Mesothelial cell of epicardium (in vitro differentiated cells): ENCODE measurements at regions not wholly inside any gene's neighbourhood (a gene's known extent, or its start where the extent isn't known, plus 50 kb on each side); places are given as distances from the start of the nearest gene placed in this dataset.

ENCODE experiments used
- DNase-seq, 2 experiments: peaks; one replicate each; pipeline ENCODE4 v3.0.0; 2021; ENCODE audit warnings: low spot score in 2 of 2; ENCODE audit not compliant: unreplicated experiment in 2 of 2
- H3K27ac Mint-ChIP-seq: 2 replicates; pipeline ENCODE4 v1.8.0; 2021; ENCODE audit warnings: mixed read lengths
- H3K27me3 Mint-ChIP-seq: 2 replicates; pipeline ENCODE4 v1.8.0; 2021; ENCODE audit warnings: low read depth, mixed read lengths
- H3K36me3 Mint-ChIP-seq: 2 replicates; pipeline ENCODE4 v1.8.0; 2021; ENCODE audit warnings: mixed read lengths
- H3K4me1 Mint-ChIP-seq: 2 replicates; pipeline ENCODE4 v1.8.0; 2021; ENCODE audit warnings: mixed read lengths
- H3K4me3 Mint-ChIP-seq: 2 replicates; pipeline ENCODE4 v1.8.0; 2021; ENCODE audit warnings: mild to moderate bottlenecking, moderate library complexity, mixed read lengths
- H3K9me3 Mint-ChIP-seq: 2 replicates; pipeline ENCODE4 v1.8.0; 2021; ENCODE audit warnings: mixed read lengths
- TF ChIP-seq, protein P1 (sequence below): fragments of 200-600 bp; sonication (generic); IDR thresholded peaks from one replicate; pipeline ENCODE4 v1.5.0; 2021; ENCODE audit warnings: antibody characterized with exemption; ENCODE audit not compliant: unreplicated experiment

DNA sequence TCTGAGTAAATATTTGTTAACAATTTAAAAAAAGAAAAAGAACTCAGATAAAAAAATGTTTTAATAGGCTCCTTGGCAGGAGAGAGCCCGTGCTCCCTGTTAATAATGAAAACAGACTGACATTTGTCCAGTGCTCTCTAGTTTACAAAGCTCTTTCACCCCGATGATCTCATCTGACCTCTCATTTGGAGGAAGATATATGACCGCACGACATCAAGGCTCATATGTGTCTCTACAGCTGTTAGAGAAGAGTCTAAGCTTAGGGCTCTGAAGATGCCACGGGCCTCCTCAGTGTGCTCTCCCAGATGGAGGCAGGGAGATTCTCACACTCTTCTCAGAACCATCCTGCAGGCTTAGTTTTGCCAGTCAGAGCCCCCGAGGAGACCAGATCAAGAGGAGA lies 280.8 kb upstream of the IRX5 start:
- TF ChIP-seq, protein P1, sequence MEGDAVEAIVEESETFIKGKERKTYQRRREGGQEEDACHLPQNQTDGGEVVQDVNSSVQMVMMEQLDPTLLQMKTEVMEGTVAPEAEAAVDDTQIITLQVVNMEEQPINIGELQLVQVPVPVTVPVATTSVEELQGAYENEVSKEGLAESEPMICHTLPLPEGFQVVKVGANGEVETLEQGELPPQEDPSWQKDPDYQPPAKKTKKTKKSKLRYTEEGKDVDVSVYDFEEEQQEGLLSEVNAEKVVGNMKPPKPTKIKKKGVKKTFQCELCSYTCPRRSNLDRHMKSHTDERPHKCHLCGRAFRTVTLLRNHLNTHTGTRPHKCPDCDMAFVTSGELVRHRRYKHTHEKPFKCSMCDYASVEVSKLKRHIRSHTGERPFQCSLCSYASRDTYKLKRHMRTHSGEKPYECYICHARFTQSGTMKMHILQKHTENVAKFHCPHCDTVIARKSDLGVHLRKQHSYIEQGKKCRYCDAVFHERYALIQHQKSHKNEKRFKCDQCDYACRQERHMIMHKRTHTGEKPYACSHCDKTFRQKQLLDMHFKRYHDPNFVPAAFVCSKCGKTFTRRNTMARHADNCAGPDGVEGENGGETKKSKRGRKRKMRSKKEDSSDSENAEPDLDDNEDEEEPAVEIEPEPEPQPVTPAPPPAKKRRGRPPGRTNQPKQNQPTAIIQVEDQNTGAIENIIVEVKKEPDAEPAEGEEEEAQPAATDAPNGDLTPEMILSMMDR, result no peak
- no peak for DNase-seq
- H3K27ac Mint-ChIP-seq, result no peak overlapping the region
- peaks cover 10% of the 10 kb centered on the region for H3K27me3 Mint-ChIP-seq
- H3K9me3 Mint-ChIP-seq, result no peaks in the 10 kb centered on the region
- H3K36me3 Mint-ChIP-seq, result no peaks in the 10 kb centered on the region
- no peak overlapping the region for H3K4me3 Mint-ChIP-seq
- H3K4me1 Mint-ChIP-seq, result peaks cover 54% of the 10 kb centered on the region

DNA sequence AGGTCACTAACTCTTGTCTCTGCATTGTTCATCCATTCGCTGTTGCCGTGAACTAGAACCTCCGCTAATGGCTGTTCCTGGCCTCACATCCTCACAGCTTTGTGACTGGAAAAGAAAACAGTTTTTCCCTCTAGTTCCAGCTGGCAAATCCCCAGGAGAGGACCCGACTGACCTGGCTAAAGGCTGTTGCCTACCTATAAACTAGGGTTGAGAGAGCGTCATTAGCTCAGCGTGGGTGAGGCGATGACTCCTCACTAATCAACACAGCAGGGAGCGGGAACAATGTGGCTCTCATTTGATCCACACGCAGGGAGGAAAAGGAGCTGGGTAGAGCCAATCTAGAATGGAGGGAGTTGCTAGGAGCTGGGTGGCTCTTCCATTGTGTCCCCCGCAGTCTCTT lies 282.1 kb upstream of the IRX5 start:
- Mint-ChIP-seq H3K9me3 (no peaks in the 10 kb centered on the region), H3K4me1 (peaks cover 41% of the 10 kb centered on the region), H3K36me3 (no peaks in the 10 kb centered on the region), H3K4me3 (no peak overlapping the region), H3K27ac (peak overlapping the region; percentile 81), H3K27me3 (peaks cover 12% of the 10 kb centered on the region)
- TF ChIP-seq, protein P1, result no peak
- no peak for DNase-seq

DNA sequence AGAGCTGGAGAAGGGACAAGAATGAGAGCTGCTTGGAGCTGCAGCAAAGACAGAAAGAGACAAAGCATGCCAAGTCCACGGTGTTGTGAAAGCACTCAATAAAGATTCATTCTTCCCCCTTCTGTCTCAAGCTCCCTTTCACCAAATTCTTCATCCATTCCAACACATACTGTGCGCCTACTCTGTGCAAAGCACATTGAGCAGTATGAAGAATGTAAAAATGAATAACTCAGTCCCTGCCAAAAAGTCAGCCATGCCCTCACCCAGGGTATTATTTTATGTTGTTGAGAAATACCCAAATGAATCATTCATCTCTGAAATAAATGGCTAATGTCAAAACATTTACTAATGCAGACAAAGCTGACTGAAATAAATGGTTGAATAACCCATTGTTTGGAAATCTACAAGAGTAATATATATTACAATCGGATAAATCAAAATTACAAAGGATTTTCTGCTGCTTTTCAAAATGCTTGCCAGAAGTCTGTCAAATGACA lies 282.9 kb upstream of the IRX5 start:
- H3K27ac Mint-ChIP-seq, result peak overlapping the region; percentile 84
- H3K4me3 Mint-ChIP-seq, result no peak overlapping the region
- no peaks in the 10 kb centered on the region for H3K9me3 Mint-ChIP-seq
- H3K4me1 Mint-ChIP-seq, result peaks cover 39% of the 10 kb centered on the region
- TF ChIP-seq, protein P1, result no peak
- no peaks in the 10 kb centered on the region for H3K36me3 Mint-ChIP-seq
- DNase-seq, result no peak
- H3K27me3 Mint-ChIP-seq, result peaks cover 14% of the 10 kb centered on the region

DNA sequence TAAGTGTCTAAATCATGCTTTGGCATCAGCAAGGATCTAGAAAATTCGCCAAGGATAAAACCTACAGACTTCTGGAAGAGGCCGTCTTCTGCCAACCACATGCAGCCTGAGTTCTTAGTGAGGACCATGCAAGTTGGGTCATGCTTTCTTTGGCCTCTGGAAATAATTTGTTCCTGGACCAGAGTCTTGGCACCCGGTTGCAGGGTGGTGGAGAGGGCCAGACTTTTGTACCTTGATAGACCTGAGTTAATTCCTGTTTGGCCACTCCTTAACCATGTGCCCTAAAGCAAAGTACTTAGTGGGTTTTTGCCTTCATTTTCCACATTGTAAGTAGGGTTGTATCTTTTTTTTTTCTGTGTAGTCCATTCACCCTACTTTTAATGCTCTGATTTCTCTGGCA lies 283.4 kb upstream of the IRX5 start:
- TF ChIP-seq, protein P1, result no peak
- H3K4me3 Mint-ChIP-seq, result no peak overlapping the region
- peak overlapping the region; percentile 48 for H3K27ac Mint-ChIP-seq
- H3K27me3 Mint-ChIP-seq, result peaks cover 16% of the 10 kb centered on the region
- no peaks in the 10 kb centered on the region for H3K36me3 Mint-ChIP-seq
- no peaks in the 10 kb centered on the region for H3K9me3 Mint-ChIP-seq
- no peak for DNase-seq
- peaks cover 39% of the 10 kb centered on the region for H3K4me1 Mint-ChIP-seq

DNA sequence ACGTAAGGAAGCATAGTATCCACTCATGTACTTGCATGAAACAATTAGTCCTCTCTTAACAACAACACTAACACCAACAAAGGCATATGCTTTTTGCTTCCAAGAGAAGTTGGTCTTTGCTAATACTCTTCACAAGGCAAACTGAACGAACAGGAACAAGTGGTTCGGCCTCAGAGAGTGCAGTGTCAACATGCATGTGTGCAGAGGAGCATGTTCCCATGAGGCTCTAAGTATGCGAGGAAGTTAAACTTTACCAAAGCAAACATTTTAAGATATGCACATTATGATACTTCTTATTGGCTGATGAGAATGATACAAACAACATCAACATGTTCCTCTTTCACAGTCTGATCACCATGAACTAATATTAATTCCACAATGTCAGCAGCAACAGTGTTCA lies 285.3 kb upstream of the IRX5 start:
- peaks cover 13% of the 10 kb centered on the region for H3K27me3 Mint-ChIP-seq
- H3K4me3 Mint-ChIP-seq, result no peak overlapping the region
- DNase-seq, result no peak
- no peak overlapping the region for H3K27ac Mint-ChIP-seq
- peaks cover 28% of the 10 kb centered on the region for H3K4me1 Mint-ChIP-seq
- no peaks in the 10 kb centered on the region for H3K36me3 Mint-ChIP-seq
- no peaks in the 10 kb centered on the region for H3K9me3 Mint-ChIP-seq
- TF ChIP-seq, protein P1, result no peak
